NCI-H146 (cell line): ENCODE measurements at regions not wholly inside any gene's neighbourhood (a gene's known extent, or its start where the extent isn't known, plus 50 kb on each side); places are given as distances from the start of the nearest gene placed in this dataset.
"Not testable (repeated sequence)": the region's sequence is repeated elsewhere in the genome, so short reads cannot be mapped to it uniquely, and the experiment has no call there.

Experiments
- DNase-seq: peaks from one replicate; lab custom pipeline; 2025; lab: John Stamatoyannopoulos, UW

GRCh38 chr20:30164389-30164788 is 1093.1 kb upstream of the DEFB115 start:
- DNase-seq = not testable (repeated sequence)

DNA sequence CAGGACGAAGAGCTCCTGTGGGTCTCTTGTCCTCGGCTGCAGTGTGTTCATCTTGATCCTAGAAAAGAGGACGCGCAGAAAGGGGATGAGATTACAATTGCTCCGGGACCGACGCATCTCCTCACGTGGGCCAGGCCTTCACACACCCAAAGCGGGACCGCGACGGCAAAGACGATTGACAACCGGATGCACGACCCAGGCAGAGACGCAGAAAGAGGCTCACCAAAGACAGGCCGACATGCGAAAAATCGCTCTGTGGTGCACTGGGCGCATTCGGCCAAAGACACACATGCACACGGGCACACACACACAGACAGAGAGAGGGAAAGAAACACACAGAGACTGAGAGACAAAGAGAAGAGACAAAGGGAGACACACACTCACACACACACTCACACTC is 1089.9 kb upstream of the DEFB115 start:
- no peak for DNase-seq

GRCh38 chr20:30168025-30168799 is 1089.3 kb upstream of the DEFB115 start:
- no peak for DNase-seq

DNA sequence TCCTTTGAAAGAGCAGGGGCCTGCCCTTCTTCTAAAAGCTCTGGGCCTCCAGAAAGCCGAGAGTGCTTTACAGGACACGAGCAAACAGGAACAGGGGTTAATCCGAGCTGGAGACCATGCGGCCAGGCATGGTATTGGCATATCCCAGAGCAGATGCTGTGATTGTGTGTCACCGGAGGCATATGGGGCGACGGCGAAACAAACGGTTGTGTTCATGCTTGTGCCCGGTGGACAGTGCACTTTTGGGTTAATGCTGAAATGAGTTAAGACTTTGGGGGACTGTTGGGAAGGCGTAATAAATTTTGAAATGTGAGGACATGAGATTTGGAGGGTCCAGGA is 1088.7 kb upstream of the DEFB115 start:
- DNase-seq = no peak

- no peak for DNase-seq
Observed at GRCh38 chr20:30175681-30176080, 1081.8 kb upstream of the DEFB115 start.

- not testable (repeated sequence) for DNase-seq
Observed at GRCh38 chr20:30183124-30183523, 1074.3 kb upstream of the DEFB115 start.

GRCh38 chr20:30191785-30192184 is 1065.7 kb upstream of the DEFB115 start:
- not testable (repeated sequence) for DNase-seq

DNA sequence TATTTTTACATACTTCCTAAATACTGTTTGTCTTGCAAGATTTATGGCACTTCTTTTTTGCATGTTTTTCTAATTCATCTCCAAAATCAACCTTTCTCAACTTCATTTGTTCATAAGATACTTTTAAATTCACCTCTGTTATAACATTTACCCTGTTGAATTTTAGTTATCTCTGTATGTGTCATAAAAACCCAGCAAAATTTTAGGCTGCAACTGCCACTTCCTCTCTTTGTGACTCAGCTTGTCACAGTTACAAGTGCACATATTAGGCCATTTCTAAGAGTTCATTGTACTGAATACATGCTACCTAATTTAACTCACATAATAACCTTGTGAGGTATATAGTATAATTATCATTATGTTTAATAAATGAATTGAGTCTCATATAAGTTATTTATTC is 1023.0 kb upstream of the DEFB115 start:
- DNase-seq = not testable (repeated sequence)

DNA sequence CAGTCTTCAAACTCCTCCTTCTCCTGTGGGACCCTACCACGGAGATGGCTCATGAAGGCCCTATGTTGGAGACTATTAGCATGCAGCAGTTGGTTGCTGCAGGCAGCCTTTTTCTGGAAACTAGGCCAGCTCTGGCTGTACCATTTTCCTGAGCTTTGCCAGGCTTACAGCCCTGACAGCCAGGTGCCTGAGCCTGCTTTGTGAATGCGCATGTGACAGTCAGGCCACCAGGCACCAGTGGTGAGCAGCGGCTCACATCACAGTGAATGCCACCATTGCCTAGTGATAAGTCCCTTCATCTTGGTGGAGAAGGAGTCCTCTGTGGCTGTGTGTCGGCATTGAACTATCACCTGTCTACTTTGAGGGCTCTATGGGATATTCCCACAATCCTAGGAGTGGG is 982.4 kb upstream of the DEFB115 start:
- not testable (repeated sequence) for DNase-seq

DNA sequence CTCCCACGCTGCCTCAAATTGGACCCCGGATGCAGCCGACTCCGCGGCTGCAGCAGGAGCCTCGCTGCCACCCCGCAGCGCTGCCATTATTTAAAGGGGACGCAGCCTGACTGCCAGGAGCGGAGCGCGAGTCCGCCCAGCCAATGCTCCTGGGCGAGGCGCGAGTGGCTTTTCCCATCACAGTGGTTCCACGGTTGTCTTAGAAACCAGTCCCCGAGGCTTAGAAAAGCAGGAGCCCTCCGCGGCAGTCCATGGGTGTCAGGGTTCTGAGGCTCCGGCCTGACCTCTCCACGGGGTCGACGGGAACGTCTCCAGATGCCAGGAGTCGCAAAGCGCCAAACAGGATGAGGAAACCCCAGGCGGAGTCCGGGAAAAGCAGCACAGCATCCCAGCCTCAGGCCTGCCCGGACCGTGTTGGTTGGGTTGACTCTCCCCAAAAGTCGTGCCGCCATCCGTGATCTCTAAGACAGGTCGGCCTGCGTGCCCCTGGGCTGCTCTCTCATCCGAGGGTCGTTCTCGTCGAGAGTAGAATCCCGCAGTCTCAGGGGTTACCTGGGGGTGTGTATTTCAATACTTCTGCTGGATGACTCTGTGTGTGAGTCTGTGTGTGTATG is 975.8 kb upstream of the DEFB115 start:
- DNase-seq = no peak

DNA sequence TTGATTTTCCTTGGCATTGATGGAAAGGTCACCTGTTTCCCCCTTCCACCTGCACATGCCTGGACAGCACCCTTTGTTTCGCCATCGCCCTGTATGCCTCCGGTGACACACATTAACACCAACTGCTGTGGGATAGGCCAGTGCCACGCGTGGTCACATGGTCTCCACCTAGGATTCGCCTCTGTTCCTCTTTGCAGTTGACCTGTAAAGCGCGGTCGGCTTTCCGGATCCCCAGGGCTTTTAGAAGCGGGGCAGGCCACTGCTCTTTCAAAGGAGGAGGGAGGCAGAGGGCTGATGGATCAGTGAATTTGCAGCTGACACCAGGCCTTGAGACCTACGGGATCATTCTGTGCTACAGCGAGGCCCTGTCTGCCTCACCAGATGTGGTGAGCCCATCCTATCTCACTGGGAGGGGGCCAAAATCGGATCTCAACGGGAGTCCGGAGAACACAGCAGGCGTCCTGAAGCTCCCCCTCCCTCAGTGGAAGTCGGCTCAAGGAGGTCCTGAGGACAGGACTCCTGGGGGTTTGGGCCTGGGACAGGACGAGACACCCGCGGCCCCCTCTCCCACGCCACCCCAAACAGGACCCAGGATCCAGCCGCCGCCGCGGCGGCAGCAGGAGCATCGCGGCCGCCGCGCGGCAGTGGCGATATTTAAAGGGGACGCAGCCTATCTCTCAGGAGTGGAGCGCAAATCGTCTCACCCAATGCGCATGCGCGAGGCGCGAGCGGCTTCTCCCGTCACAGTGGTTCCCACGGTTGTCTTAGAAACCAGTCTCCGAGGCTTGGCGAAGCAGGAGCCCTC is 973.8 kb upstream of the DEFB115 start:
- DNase-seq = peak; percentile 48

- DNase-seq = no peak
Observed at GRCh38 chr20:30284281-30284905, 973.1 kb upstream of the DEFB115 start.

DNA sequence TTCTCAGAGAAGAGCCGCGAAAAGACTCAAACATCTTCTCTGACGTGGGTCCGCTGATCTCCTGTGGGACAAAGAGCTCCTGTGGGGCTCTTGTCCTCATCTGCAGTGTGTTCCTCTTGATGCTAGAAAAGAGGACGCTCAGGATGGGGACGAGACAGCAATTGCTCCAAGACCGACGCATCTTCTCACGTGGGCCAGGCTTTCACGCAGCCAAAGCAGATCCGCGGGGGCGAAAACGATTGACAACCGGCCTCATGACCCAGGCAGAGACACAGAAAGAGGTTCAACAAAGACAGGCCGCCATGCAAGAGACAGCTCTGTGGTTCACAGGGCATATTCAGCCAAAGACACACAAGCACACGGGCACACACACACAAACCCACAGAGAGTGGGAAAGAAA is 971.8 kb upstream of the DEFB115 start:
- DNase-seq = no peak

GRCh38 chr20:30286157-30286556 is 971.3 kb upstream of the DEFB115 start:
- DNase-seq = no peak

- not testable (repeated sequence) for DNase-seq
Observed at GRCh38 chr20:30287459-30287858, 970.0 kb upstream of the DEFB115 start.

GRCh38 chr20:30288346-30288745 is 969.1 kb upstream of the DEFB115 start:
- no peak for DNase-seq

DNA sequence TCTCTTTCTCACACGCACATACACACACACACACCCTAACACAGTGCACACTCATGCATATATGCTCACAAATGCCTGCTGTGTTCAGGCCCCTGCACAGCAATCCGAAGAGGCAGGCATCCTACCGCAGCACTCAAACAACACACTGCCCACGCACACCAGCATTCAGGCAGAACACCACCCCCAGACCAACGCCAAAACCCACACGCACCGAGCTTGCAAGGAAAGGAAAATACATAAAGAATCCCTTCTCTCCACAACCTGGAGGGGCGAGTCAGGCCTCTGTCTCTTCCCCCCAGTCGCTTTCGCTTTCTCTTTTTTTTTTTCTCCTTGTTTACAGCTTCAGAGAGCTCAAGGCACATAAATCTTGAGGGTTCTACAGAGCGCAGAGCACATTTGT is 968.4 kb upstream of the DEFB115 start:
- DNase-seq = not testable (repeated sequence)

- DNase-seq = not testable (repeated sequence)
Observed at GRCh38 chr20:30289711-30290141, 967.7 kb upstream of the DEFB115 start.

DNA sequence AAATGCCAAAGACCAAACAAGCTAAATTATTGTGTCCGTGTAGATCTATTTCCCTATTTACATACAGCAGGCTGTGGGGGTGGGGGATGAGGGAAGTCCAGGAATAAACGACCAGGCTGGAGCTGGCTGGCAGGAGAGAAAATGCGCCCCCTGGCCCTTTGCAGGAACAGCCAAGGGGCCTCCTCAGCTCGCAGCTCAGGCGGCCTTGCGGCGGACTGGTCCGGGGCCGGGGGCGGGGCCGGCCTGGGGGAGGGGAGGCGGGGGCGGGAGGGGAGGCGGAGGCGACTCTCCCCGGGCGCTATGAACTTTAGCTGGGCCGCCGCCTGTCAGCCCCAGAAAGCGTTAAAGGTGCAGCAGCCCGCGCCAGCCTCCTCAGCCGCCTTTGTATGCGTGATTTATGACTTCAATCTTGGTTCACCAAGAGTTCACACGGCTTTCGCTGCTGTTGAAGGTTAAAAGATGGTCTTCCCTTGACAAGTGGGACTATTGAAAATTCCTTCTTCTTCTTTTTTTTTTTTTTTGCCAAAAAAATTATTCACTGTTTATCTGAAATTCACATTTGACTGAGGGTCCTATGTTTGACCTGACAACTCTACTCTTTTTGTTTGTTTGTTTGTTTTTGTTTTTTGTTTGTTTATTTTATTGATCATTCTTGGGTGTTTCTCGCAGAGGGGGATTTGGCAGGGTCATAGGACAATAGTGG is 967.0 kb upstream of the DEFB115 start:
- not testable (repeated sequence) for DNase-seq

DNA sequence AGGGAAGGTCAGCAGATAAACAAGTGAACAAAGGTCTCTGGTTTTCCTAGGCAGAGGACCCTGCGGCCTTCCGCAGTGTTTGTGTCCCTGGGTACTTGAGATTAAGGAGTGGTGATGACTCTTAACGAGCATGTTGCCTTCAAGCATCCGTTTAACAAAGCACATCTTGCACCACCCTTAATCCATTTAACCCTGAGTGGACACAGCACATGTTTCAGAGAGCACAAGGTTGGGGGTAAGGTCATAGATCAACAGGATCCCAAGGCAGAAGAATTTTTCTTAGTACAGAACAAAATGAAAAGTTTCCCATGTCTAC is 966.4 kb upstream of the DEFB115 start:
- not testable (repeated sequence) for DNase-seq

GRCh38 chr20:30291686-30292085 is 965.8 kb upstream of the DEFB115 start:
- not testable (repeated sequence) for DNase-seq

DNA sequence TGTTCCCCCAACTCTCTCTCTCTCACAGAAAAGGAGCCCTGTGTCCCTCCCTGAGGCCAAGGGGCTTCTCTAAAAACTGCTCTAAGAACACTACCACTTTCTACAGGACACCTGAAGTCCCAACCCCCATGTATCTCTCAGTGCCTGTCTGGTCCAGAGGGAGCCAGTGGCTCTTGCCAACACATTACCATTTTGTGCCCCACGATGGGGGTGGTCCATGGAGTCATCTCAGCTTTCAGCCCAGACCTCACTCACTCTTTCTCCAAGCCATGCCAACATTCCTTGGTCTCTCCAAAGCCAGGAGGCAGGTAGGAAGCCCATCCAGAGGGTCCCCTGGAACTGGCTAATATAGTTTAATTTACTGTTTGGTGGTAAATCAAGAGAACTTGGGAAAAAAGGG is 962.1 kb upstream of the DEFB115 start:
- DNase-seq = not testable (repeated sequence)
